NCI-H1436 (cell line): ENCODE measurements at regions not wholly inside any gene's neighbourhood (a gene's known extent, or its start where the extent isn't known, plus 50 kb on each side); places are given as distances from the start of the nearest gene placed in this dataset.
"Not testable (repeated sequence)": the region's sequence is repeated elsewhere in the genome, so short reads cannot be mapped to it uniquely, and the experiment has no call there.

Source experiments
- DNase-seq: peaks from one replicate; lab custom pipeline; 2025; lab: John Stamatoyannopoulos, UW

- DNase-seq = no peak
Measured at GRCh38 chr7:356691-357462, 66.9 kb downstream of the FOXL3 start.

DNA sequence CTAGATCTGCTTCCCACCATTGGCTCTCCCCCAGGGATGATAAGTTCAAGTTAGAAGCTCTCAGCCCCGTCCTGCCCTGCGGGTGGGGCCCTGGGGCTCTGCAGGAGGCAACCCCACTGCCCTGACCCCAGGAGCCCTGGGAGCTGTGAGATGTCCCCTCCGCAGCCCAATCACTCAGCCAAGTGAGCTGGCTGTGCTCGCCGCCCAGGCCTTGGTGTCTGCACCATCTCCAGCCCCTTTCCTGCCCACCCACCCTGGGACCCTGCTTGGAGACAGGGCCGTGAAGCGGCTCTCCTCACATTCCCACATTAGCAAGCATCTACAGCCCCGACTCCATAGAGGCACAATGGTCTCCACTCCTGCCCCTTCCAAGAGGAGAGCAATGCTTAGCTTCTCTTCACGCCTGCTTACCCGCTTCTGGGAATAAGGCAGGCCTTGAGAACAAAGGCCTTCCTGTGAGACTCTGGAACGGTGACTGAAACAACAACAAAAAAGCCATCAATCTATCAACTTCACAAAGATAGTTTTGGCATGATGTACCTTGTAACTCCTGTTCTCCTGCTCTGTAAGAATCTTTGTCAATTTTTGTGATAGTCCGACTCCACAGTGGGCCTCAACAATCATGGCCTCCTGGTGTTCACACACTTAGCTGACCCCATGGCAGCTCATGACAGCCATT, 67.7 kb downstream of the FOXL3 start:
- DNase-seq = no peak

DNA sequence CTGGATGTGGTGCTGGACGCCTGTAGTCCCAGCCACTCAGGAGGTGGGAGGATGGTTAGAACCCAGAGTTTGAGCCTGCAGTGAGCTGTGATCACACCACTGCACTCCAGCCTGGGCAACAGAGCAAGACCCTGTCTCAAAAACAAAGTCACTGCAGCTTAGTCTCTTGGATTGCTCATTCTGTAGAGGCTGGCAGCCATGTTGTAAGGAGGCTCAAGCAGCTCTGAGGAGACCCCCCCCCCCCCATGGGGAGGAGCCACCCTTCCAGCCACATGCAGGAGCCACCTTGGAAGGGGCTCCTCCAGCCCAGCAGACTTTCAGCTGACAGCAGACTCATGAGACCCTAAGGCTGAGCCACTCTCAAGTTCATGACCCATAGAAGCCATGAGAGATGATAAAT, 68.4 kb downstream of the FOXL3 start:
- DNase-seq = no peak

DNA sequence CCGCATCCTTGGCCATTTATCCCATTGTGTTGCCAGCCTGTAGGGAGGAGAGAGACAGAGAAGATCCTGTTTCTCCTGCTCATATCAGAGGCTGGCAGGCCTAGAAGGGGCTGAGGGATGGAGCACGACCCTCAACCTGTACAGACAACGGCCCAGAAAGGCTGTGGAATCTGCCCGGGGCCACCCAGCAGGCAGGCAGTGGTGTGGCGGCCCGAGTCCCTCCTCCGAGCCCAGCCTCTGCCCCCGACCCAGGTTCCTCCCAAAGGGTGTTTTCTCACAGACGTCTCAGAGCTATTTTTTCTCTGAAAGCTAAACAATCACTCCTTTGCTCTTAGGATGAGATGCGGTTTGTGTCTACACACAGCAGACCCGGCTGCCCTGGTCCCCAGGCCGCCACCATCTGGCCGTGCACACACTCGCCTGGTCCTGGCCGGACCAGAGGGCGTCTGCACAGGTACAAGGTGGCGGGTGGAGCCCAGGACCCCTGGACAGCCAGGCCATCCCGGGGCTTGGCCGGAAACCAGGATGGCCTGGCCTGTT, 69.3 kb downstream of the FOXL3 start:
- no peak for DNase-seq

DNA sequence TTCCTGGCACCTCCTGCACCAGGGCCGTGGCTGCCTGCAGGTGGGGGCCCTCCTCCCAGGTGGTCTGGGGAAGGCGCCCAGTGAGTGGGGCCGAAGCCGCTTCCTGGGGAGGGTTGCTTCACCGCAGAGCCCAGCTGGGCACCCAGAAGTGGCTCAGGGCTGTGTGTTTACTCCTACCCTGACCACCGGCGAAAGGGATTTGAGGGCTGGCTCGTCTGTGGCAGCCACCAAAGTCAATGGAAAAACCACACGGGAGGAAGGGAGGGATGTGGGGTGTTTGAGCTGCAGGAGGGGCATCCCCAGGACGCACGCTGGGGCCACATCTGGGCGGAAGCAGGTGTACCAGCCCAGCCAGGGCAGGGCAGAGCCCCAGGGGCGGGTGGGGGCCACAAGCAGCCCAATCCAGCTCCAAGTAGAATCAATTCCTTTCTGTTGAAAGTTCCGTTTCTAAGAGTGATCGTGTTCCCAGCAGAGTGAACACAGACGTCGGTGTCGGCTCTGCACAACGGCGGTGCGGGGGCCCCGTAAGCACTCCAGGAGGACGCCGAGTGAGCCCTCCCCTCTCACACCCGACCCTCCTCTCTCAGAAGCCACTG, 69.9 kb downstream of the FOXL3 start:
- no peak for DNase-seq

GRCh38 chr7:360454-361100, 70.6 kb downstream of the FOXL3 start:
- no peak for DNase-seq

- DNase-seq = not testable (repeated sequence)
Measured at GRCh38 chr7:361182-361581, 71.2 kb downstream of the FOXL3 start.

- no peak for DNase-seq
Measured at GRCh38 chr7:361680-362401, 71.9 kb downstream of the FOXL3 start.

DNA sequence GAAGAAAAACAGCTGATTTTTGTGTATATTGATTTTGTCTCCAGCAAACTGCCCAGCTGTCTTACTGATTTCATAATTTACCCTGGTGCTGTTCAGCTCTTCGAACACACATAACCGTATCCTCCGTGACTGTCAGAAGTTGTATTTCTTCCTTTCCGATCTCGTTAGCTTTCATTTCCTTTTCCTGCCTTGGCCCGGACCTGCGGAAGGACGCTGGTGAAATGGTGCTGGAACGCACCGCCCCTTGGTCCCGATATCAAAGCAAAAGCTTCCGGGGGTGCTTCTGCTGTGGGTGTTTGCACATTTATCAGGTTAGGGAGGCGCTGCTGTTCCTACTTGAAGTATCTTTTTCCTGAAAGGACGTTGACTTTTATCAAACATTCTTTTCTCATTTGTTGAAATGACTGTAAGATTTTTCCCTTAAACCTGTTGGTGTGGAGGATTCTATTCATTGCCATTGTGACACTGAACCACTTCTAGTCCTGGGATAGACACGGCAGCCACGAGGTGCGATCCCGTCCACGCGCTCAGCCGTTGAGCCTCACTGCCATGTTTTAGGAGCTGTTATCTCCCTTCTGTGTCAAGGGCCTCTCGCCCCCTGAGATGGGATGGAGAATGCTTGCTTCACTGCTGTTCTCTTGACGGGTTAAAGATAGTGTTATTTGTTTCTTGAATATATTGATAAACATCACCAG, 72.6 kb downstream of the FOXL3 start:
- DNase-seq = no peak

GRCh38 chr7:363626-364025, 73.7 kb downstream of the FOXL3 start:
- DNase-seq = no peak

GRCh38 chr7:364536-364935, 74.6 kb downstream of the FOXL3 start:
- DNase-seq = no peak

DNA sequence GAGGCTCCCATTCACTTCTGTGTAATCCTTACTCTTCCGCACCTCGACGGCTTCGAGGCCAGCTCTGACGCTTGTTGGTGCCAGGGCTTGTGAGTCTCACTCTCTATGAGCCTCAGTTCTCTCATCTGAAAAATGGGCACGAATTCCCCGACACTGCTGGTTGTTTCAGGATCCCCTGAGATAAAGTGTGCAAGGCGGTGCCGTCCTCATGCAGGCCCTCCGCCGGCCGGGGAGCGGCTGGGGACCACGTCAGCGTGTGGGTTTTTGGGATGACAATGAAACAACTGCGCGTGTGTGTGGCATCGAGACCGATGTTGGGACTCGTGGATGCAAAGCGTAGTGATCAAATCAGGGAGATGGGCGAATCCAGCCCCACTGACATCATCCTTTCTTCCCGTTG, 75.6 kb downstream of the FOXL3 start:
- no peak for DNase-seq

- no peak for DNase-seq
Measured at GRCh38 chr7:366161-366803, 76.3 kb downstream of the FOXL3 start.

DNA sequence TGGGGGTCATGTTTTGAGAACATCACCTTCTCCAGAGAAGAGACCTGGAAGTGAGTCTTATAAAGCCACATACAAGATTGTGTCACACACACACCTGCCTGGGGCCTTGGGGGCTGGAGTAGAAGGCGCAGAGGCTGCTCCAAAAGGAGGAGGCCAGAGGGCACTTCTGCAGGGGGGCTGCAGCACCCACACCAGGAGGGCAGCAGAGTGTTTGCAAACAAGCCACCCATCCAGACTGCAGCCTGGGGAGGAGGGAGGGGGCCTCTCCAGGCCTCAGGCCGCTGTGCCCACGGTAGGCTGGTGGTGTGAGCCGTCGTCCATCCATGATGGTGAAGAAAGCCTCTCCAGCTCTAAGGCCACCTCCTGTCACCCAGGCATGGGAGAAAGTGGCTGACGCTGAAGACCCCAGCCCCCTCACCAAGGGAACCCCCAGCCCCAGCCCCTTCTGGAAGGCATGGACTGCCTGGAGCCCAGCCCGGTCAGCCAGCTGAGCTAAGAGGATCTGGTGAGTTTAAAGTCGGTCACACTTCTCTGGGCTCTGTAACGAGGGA, 77.5 kb downstream of the FOXL3 start:
- no peak for DNase-seq

- DNase-seq = no peak
Measured at GRCh38 chr7:368651-369475, 78.9 kb downstream of the FOXL3 start.

- no peak for DNase-seq
Measured at GRCh38 chr7:369476-370258, 79.7 kb downstream of the FOXL3 start.

DNA sequence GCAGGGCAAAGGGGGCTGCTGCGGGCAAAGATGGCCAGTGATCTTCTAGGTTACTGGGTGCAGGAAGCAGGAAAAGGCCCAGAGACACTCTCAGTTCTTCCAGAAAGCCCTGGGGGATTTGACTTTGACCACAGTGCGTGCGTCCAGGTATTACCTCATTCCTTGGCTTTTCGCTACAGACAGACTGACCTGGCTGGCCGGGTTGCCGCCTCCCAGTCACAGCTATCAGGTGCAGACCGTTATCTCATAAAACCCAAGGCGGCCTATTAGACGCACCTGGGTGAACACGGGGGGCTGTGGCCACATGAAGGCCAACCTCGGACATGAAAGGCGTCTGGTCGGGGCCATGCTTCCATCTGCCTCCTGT, 80.3 kb downstream of the FOXL3 start:
- no peak for DNase-seq

GRCh38 chr7:370775-371118, 80.8 kb downstream of the FOXL3 start:
- no peak for DNase-seq
